Lower leg skin (tissue), 3 donors: ENCODE measurements at regions not wholly inside any gene's neighbourhood (a gene's known extent, or its start where the extent isn't known, plus 50 kb on each side); places are given as distances from the start of the nearest gene placed in this dataset.

Experiments used
- CTCF ChIP-seq, 3 donors: fragments of 450-650 bp; IDR thresholded peaks; one replicate each; pipeline ENCODE4 v1.5.1; 2016; ENCODE audit warnings: antibody characterized with exemption in 3 of 3, mild to moderate bottlenecking in 3 of 3, moderate library complexity in 2 of 3
- POLR2A ChIP-seq, 2 donors: fragments of 450-650 bp; IDR thresholded peaks; one replicate each; pipeline ENCODE4 v1.6.1; 2016 to 2017; ENCODE audit warnings: antibody characterized with exemption in 2 of 2, mild to moderate bottlenecking in 1 of 2, moderate library complexity in 1 of 2

- TF ChIP-seq CTCF (IDR thresholded peaks at IDR 0.05) (no peak), POLR2A (IDR thresholded peaks at IDR 0.05) (no peak)
Observed at GRCh38 chr20:39246436-39246835, 284.3 kb downstream of the DHX35 start.
